NCI-H446 treated with DMSO at 0.1 percent for 48 hours (cell line): ENCODE measurements at regions not wholly inside any gene's neighbourhood (a gene's known extent, or its start where the extent isn't known, plus 50 kb on each side); places are given as distances from the start of the nearest gene placed in this dataset.
A peak's percentile ranks its signal among the peaks of the same experiment; 100 is the strongest.

Source experiments
- DNase-seq: peaks from one replicate; lab custom pipeline; 2025; lab: John Stamatoyannopoulos, UW

GRCh38 chr9:120291050-120291449, 288.9 kb downstream of the CDK5RAP2 start:
- no peak for DNase-seq

GRCh38 chr9:120289990-120290975, 289.7 kb downstream of the CDK5RAP2 start:
- peak; percentile 56 for DNase-seq

DNA sequence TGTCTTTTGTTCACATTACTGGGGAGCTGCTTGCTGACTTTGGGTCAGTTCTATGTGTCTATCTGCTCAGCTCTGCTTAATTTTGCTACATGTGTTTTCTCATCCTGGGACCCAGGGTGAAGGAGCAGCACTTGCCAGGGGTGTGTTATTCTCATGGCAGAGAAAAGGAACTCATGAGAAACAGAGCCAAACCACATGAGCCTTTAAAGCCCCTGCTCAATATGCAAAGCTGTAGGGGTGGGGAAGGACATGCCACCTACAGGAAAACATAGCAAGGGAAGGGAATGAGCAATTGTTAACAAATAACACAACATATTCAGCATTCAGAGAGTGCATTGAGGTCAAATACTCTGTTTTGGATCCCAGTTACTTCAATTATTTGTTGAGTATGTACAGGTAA, 290.9 kb downstream of the CDK5RAP2 start:
- DNase-seq, result peak; percentile 1

GRCh38 chr9:120286530-120286929, 293.4 kb downstream of the CDK5RAP2 start:
- no peak for DNase-seq

- no peak for DNase-seq
These were observed 295.1 kb downstream of the CDK5RAP2 start for GRCh38 chr9:120284821-120285220.

DNA sequence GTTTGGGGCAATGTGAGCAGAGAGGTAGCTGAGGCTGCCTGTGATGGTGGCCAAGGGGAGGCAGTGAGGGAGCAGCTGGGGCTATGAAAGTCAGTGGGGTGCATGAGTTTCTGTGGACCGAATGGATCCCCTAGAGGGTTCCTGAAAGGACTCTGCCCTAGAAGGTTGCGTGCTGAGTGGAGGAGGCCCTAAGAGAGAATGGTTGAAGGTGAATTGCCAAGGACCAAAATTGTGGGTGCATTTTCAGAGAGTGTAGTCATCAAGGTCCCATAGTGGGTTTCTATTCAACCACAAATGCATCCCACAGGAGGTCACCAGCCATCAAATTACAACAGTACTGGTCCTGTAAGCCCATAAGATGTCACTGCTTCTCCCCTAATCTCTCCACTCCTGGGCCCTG, 298.3 kb downstream of the CDK5RAP2 start:
- DNase-seq, result no peak

- DNase-seq, result no peak
These were observed 312.0 kb downstream of the CDK5RAP2 start for GRCh38 chr9:120267929-120268328.

GRCh38 chr9:120265791-120266190, 314.2 kb downstream of the CDK5RAP2 start:
- DNase-seq, result peak; percentile 59

GRCh38 chr9:120264528-120264927, 315.4 kb downstream of the CDK5RAP2 start:
- DNase-seq, result no peak

- DNase-seq, result no peak
These were observed 316.1 kb downstream of the CDK5RAP2 start for GRCh38 chr9:120263836-120264235.

DNA sequence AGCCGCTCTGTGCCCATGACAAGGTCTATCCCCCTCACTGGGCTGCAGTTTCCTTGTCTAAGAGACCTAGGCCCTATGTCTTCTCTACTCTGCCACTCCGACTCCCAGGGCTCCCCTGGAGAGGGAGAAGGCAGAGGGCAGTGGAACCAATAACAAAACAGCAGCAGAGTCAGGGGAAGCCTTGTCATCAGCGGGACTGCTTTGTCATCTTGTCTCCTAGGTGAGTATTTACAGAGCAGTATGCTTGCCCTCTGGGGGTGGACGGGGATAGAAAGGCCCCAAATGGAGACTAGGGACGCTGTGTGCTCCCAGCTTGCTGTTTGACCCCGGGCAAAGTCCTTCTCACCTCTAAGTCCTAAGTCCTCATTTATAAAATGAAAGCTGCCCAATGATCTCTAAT, 318.5 kb downstream of the CDK5RAP2 start:
- DNase-seq, result no peak

- no peak for DNase-seq
These were observed 320.9 kb downstream of the CDK5RAP2 start for GRCh38 chr9:120259100-120259499.

DNA sequence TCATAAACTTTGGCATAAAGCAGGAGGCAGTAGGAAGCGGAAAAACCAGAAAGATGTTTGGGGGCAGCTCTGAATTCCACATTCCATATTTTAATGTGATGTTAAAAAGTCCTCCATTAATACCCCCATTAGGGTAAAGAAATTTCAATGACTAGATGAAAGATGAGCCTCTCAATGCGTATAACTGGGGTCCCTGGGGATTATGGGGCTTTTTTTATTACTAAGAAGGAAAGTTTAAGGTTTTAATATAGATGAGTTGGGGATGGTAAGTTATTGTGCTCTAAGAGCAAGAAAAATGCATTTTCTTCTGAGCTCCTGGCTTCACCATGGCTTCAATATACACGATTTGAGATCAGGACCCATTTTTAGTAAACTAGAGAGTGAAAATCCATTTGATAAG, 321.9 kb downstream of the CDK5RAP2 start:
- no peak for DNase-seq

DNA sequence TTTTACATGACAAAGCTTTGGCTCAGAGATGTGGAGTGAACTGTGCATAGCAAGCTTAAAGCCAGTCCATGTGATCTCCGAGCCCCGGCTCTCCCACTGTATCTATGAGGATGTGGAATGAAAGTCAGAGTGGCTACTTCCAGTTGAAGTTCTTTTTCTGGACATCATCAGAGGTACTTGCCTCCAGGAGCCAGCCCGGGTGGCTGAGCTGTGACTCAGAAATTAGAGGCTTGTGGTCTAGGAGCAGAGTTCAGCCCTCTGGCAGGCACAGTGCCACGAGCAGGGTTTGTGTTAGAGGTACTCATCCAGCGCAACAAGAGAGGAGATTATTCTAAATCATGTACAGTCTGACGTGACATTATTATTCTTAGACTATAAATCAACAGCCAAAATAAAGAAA, 322.5 kb downstream of the CDK5RAP2 start:
- no peak for DNase-seq

DNA sequence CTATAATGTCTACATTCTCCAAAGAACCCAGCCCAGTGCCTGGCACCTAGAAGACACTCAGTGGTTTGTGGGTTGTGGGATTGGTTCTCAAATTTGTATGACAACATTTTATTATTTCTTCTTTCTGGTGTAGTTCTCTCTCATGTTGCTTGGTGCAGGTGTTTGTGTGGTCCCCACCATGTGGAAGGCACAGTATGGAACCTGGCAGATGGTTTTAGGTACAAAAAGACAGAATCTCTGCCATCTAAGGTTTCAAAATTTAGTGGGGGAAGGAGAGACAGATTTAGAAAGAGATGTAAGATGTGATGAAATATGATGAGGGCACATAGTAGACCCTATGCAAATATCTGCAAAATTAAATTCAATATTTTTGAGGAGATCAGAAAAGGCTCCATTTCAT, 323.8 kb downstream of the CDK5RAP2 start:
- DNase-seq, result no peak

DNA sequence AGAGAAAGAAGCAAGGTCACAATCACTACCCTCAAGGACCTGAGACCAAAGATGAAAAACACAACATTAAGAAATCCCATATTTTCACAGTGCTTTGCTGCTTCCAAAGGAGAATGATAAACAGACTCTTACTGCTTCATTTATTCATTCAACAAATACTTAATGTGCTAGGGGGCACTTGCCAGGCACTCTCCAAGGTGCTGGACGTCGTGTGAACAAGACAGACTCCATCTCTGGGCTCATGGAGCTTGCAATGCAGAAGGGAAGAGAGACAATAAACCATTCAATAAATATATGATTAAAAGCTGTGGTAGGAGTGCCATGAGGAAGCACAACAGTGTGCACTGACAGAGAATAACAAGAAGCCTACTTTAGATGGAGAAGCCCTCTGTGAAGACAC, 327.7 kb downstream of the CDK5RAP2 start:
- no peak for DNase-seq

DNA sequence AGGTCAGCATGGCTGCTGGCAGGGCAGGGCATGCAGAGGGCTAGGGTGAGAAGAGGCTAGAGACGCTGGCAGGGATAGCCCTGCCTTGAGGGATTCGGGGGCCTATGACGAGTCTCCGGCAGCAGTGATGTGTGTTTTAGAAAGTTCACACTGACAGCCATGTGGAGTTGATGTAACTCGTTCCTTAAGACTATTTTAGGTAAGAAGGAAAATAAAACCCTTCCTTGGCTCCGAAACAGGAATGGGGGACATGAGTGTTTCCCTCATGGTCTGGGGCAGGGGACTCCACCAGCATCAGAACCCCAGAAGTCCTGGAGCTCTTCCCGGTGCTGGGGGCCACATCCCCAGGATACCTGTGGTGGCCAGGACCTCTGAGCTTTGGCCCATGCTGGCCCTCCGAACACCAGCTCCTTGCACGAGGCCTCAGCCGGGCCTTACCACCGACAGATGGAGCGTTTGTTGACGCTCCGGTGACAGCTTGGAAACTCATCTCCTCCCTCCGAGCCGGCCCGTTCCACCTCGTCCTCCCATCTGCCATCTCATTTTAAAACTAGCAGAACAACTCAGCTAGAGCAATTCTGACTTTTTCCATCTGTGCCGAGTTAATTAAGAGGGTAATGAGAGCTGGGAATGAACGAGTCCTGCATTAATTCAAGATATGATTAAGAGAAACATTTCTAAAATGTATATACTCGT, 337.7 kb downstream of the CDK5RAP2 start:
- peak; percentile 75 for DNase-seq

GRCh38 chr9:120236596-120236995, 343.4 kb downstream of the CDK5RAP2 start:
- peak; percentile 3 for DNase-seq

DNA sequence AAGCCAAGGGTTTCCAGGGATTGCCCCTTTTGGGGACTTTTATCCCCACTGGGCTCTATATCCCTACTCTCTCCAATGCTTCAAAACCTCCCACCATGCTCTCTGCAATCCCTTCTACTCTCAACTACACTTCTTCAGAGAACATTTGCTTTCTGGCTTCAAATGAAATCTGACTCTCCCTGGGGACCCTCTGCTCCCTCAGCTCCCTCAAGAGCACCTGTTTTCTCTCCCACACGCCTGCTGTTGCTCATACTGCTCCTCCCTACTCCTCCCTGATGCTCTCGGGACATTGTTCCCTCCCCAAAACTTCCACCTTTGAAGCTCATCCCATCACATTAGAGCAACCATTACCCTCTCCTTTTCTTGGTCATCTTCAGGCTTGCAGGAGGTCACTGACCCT, 344.9 kb downstream of the CDK5RAP2 start:
- no peak for DNase-seq

DNA sequence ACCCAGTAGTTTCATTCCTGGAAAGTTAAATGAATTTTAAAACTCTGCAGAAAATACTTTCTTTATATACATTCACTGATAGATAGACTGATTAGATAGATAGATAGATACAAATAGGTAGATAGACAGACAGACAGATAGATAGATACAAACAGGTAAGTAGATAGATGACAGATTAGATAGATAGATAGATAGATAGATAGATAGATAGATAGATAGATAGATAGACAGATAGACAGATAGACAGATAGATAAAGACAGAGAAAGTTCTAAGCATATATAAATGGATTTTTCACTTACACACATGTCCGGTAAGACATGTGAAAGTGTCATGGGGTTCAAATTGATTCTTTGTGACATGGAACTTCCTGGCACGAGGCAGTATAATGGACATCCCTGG, 349.7 kb downstream of the CDK5RAP2 start:
- DNase-seq, result no peak

DNA sequence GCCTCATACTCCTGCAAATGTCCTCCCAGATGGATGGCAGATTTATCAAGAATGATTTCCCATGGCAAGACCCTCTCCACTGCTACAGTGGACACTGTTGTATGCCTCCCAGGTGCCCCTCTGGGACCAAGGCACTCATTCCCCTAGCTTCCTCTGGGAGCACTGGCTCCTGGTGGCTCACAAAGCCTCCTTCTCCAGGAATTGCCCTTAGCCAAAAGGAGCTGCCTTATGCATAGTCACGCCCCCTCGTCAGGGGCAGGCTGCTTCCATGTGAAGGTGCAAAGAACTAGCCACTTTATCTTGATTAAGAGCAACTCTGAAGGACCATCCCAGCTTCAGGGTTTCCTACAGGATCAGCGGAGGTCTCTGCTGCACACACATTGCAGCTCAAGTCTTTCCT, 358.1 kb downstream of the CDK5RAP2 start:
- DNase-seq, result no peak

DNA sequence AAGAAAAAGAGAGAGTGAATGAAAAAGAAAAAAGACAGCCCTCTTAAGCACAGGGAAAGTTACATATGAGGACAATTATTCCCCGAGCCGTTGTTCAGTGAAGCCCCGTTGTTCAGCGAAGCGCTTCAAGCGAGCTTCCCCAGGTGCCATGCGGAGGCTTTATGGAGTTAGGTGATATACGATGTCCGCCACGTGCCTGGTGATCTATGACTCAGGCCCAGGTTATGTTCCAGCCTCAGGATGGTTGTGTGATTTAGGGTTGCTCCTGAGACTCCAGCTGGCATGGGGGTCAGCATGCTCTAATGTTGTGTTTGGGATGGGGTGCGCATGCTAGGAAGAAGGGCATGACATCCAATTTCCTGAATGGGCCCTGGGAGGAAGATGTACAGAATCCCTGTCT, 365.6 kb downstream of the CDK5RAP2 start:
- no peak for DNase-seq

- no peak for DNase-seq
These were observed 367.1 kb downstream of the CDK5RAP2 start for GRCh38 chr9:120212853-120213200.
